CD4-positive, alpha-beta T cell (primary cell): ENCODE measurements at regions not wholly inside any gene's neighbourhood (a gene's known extent, or its start where the extent isn't known, plus 50 kb on each side); places are given as distances from the start of the nearest gene placed in this dataset.
A peak's percentile ranks its signal among the peaks of the same experiment; 100 is the strongest.

Experiments used
- ATAC-seq: fragments of 200-7000 bp; cut with Tn5 transposase; one replicate; pipeline ENCODE4 v1.10.0; 2022; ENCODE audit warnings: mild to moderate bottlenecking; ENCODE audit not compliant: poor library complexity
- CTCF ChIA-PET: fragments of 350-600 bp; sonication (Branson Sonifier 250); formaldehyde crosslinking; loops from one replicate; lab custom pipeline; 2021; ENCODE audit warnings: antibody characterized with exemption, inconsistent platforms; lab: Charles Lee
- POLR2A ChIA-PET: fragments of 350-600 bp; sonication (Branson Sonifier 250); formaldehyde crosslinking; loops from one replicate; lab custom pipeline; 2021; ENCODE audit warnings: antibody characterized with exemption, inconsistent platforms; lab: Charles Lee
- DNase-seq, 14 experiments: peaks; one replicate each; pipeline ENCODE4 v3.0.0-alpha.2; 2013 to 2020; ENCODE audit warnings: mixed read lengths in 2 of 14
- H3K27ac ChIP-seq, 2 donors: one replicate each; pipeline versions ENCODE4 v1.5.1 to v1.7.0; 2013; ENCODE audit warnings: low read length in 2 of 2, low read depth in 1 of 2, mild to moderate bottlenecking in 1 of 2
- H3K27me3 ChIP-seq, 2 experiments: 1 replicate in 1 of 2; 2 replicates in 1 of 2; pipeline versions ENCODE4 v1.6.1 to v1.7.0; 2013; ENCODE audit warnings: low read length in 2 of 2, control low read depth in 1 of 2, mild to moderate bottlenecking in 1 of 2, moderate library complexity in 1 of 2; ENCODE audit not compliant: insufficient read depth in 2 of 2, control insufficient read depth in 1 of 2
- H3K36me3 ChIP-seq: one replicate; pipeline ENCODE4 v1.6.1; 2013; ENCODE audit warnings: low read length, control low read depth; ENCODE audit not compliant: insufficient read depth
- H3K4me1 ChIP-seq: one replicate; pipeline ENCODE4 v1.6.1; 2013; ENCODE audit warnings: low read length, control low read depth; ENCODE audit not compliant: insufficient read depth
- H3K4me3 ChIP-seq: one replicate; pipeline ENCODE4 v1.5.1; 2013; ENCODE audit warnings: mild to moderate bottlenecking, low read length, moderate library complexity
- H3K9me3 ChIP-seq, 2 experiments: 1 replicate in 1 of 2; 2 replicates in 1 of 2; pipeline versions ENCODE4 v1.6.1 to v1.7.0; 2013; ENCODE audit warnings: low read length in 2 of 2, mild to moderate bottlenecking in 2 of 2, control low read depth in 1 of 2, moderate library complexity in 1 of 2; ENCODE audit not compliant: control insufficient read depth in 1 of 2, insufficient read depth in 1 of 2
- H3K27ac Mint-ChIP-seq: one replicate; pipeline ENCODE4 v1.8.0; 2020; ENCODE audit warnings: mixed read lengths
- H3K27me3 Mint-ChIP-seq: one replicate; pipeline ENCODE4 v1.8.0; 2021; ENCODE audit warnings: mixed read lengths
- H3K36me3 Mint-ChIP-seq: one replicate; pipeline ENCODE4 v1.8.0; 2021; ENCODE audit warnings: low read depth, mixed read lengths
- H3K4me1 Mint-ChIP-seq: one replicate; pipeline ENCODE4 v1.8.0; 2021; ENCODE audit warnings: low read depth, mixed read lengths
- H3K4me3 Mint-ChIP-seq: one replicate; pipeline ENCODE4 v1.8.0; 2020; ENCODE audit warnings: mild to moderate bottlenecking, mixed read lengths
- H3K9me3 Mint-ChIP-seq: one replicate; pipeline ENCODE4 v1.8.0; 2020; ENCODE audit warnings: mixed read lengths
- intact Hi-C, 2 experiments: fragments of 100-400 bp; cut with DNase I in 1 of 2; cut with micrococcal nuclease in 1 of 2; formaldehyde crosslinking; loops; one replicate each; pipeline versions ENCODE4 v1.15.1 to v1.9.0; 2023 to 2025; cut with DNase I, micrococcal nuclease
- TF ChIP-seq, protein P1 (sequence below): fragments of 200-600 bp; IDR thresholded peaks from one replicate; pipeline ENCODE4 v1.8.0; 2022; ENCODE audit warnings: antibody characterized with exemption, mild to moderate bottlenecking

GRCh38 chr1:185439727-185440415 is 122.8 kb upstream of the IVNS1ABP start:
- no peaks in the 10 kb centered on the region for H3K9me3 Mint-ChIP-seq
- CTCF ChIA-PET: no interaction called here
- ATAC-seq (peak; percentile 65), DNase-seq (peak in 4 of 14 experiments; percentile 3 to 81 (median 50))
- Histone ChIP-seq H3K9me3 (peaks cover 0 to 4% of the 10 kb centered on the region in 2 experiments), H3K4me1 (no peaks in the 10 kb centered on the region), H3K27me3 (no peaks in the 10 kb centered on the region), H3K27ac (peak overlapping the region in 1 of 2 donors; percentile 72), H3K4me3 (no peak overlapping the region), H3K36me3 (no peaks in the 10 kb centered on the region)
- intact Hi-C loops: no loop called here
- H3K36me3 Mint-ChIP-seq: no peaks in the 10 kb centered on the region
- no peak overlapping the region for H3K4me3 Mint-ChIP-seq
- H3K27ac Mint-ChIP-seq: no peak overlapping the region
- TF ChIP-seq, protein P1, sequence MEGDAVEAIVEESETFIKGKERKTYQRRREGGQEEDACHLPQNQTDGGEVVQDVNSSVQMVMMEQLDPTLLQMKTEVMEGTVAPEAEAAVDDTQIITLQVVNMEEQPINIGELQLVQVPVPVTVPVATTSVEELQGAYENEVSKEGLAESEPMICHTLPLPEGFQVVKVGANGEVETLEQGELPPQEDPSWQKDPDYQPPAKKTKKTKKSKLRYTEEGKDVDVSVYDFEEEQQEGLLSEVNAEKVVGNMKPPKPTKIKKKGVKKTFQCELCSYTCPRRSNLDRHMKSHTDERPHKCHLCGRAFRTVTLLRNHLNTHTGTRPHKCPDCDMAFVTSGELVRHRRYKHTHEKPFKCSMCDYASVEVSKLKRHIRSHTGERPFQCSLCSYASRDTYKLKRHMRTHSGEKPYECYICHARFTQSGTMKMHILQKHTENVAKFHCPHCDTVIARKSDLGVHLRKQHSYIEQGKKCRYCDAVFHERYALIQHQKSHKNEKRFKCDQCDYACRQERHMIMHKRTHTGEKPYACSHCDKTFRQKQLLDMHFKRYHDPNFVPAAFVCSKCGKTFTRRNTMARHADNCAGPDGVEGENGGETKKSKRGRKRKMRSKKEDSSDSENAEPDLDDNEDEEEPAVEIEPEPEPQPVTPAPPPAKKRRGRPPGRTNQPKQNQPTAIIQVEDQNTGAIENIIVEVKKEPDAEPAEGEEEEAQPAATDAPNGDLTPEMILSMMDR: no peak
- POLR2A ChIA-PET: interaction anchor here (2.1 kb wide), 1 partner anchor 123 kb away, joined by 10 read pairs; the partner anchor contains the start of gene IVNS1ABP
- no peaks in the 10 kb centered on the region for H3K27me3 Mint-ChIP-seq
- no peaks in the 10 kb centered on the region for H3K4me1 Mint-ChIP-seq

DNA sequence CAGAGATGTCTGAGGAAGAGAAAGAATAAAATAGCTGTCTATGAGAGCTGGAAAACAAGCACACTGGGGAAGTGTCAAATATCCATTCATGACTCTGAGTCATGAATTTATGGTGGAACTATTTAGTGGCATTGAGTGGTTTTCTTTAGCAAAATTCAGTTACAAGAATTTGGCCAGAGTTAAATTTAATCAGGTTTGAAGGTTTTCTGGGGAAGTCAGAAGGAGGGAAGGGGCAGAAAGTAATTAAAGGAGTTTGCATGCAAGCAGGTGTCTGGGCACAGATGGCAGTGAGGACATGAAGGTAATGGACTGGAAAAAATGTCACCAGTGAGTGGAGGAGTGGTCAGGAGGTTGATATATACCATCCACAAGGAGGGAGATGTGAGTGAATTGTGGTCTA is 121.9 kb upstream of the IVNS1ABP start:
- intact Hi-C loops: no loop called here
- peaks cover 0 to 4% of the 10 kb centered on the region in 2 experiments for H3K9me3 ChIP-seq
- no peaks in the 10 kb centered on the region for H3K36me3 ChIP-seq
- CTCF ChIA-PET: interaction anchor here (1.0 kb wide), 1 partner anchor 14 kb away, joined by 3 read pairs; no protein-coding TSS in a partner anchor
- H3K4me3 Mint-ChIP-seq: no peak overlapping the region
- ATAC-seq: no peak
- no peaks in the 10 kb centered on the region for H3K4me1 Mint-ChIP-seq
- no peaks in the 10 kb centered on the region for H3K27me3 ChIP-seq
- no peak overlapping the region for H3K4me3 ChIP-seq
- H3K27ac ChIP-seq: peak overlapping the region; percentile 5 to 72
- H3K27ac Mint-ChIP-seq: no peak overlapping the region
- no peaks in the 10 kb centered on the region for H3K4me1 ChIP-seq
- no peaks in the 10 kb centered on the region for H3K9me3 Mint-ChIP-seq
- H3K27me3 Mint-ChIP-seq: no peaks in the 10 kb centered on the region
- no peak for DNase-seq
- H3K36me3 Mint-ChIP-seq: no peaks in the 10 kb centered on the region
- POLR2A ChIA-PET: interaction anchor here (2.1 kb wide), 1 partner anchor 122 kb away, joined by 10 read pairs; the partner anchor contains the start of gene IVNS1ABP
- TF ChIP-seq, protein P1: no peak

GRCh38 chr1:185435696-185436379 is 118.8 kb upstream of the IVNS1ABP start:
- peaks cover 0 to 4% of the 10 kb centered on the region in 2 experiments for H3K9me3 ChIP-seq

More at GRCh38 chr1:185435696-185436379, 118.8 kb upstream of the IVNS1ABP start:
- Histone ChIP-seq H3K4me1 (no peaks in the 10 kb centered on the region), H3K27ac (no peak overlapping the region), H3K36me3 (no peaks in the 10 kb centered on the region), H3K27me3 (no peaks in the 10 kb centered on the region), H3K4me3 (no peak overlapping the region)
- DNase-seq (no peak), ATAC-seq (no peak)
- ChIA-PET CTCF (interaction anchor here (0.6 kb wide), 1 partner anchor 229 kb away, joined by 4 read pairs; no protein-coding TSS in a partner anchor), POLR2A (no interaction called here)
- TF ChIP-seq, protein P1: no peak
- H3K36me3 Mint-ChIP-seq: no peaks in the 10 kb centered on the region
- H3K27ac Mint-ChIP-seq: no peak overlapping the region
- intact Hi-C loops: no loop called here
- no peak overlapping the region for H3K4me3 Mint-ChIP-seq
- H3K4me1 Mint-ChIP-seq: no peaks in the 10 kb centered on the region
- H3K9me3 Mint-ChIP-seq: peaks cover 4% of the 10 kb centered on the region
- no peaks in the 10 kb centered on the region for H3K27me3 Mint-ChIP-seq
